ENCODE measurements at regions not wholly inside any gene's neighbourhood (a gene's known extent, or its start where the extent isn't known, plus 50 kb on each side); places are given as distances from the start of the nearest gene placed in this dataset.
A peak's percentile ranks its signal among the peaks of the same experiment; 100 is the strongest.

DNA sequence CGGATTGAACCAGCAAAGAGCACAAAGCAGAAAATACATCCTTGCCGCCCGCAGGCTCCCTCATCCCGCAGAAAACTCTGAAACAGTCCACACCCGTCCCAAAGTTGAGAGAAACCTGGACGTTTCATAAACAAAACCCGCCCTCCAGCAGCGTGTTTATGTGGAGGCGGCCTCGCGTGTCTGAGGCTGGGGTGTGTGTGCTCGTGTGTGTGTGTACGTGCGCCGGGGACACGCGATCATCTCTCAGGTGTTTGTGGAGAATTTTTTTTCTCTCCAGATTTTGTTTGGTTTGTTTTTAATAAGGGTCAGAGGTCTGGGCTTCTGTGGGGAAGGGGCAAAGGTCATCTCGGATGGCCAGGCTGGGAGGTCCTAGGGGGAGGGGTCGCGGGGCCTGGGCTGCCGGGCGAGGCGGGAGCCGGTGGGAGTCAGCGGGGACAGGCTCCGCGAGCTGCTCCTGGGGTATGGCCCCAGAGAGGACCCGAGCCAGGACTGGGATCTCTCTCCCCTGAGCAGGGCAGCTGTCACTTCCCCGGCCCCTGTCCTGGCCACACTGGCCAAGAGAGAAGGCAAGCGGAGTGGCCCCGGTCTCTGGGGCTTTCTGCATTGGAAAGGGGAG lies 206.4 kb downstream of the C9orf50 start (continued):
- TF ChIP-seq, protein P1, sequence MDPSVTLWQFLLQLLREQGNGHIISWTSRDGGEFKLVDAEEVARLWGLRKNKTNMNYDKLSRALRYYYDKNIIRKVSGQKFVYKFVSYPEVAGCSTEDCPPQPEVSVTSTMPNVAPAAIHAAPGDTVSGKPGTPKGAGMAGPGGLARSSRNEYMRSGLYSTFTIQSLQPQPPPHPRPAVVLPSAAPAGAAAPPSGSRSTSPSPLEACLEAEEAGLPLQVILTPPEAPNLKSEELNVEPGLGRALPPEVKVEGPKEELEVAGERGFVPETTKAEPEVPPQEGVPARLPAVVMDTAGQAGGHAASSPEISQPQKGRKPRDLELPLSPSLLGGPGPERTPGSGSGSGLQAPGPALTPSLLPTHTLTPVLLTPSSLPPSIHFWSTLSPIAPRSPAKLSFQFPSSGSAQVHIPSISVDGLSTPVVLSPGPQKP (IDR thresholded peaks at IDR 0.05; ENCODE audit: borderline replicate concordance, low read depth, low read length), result no peak

DNA sequence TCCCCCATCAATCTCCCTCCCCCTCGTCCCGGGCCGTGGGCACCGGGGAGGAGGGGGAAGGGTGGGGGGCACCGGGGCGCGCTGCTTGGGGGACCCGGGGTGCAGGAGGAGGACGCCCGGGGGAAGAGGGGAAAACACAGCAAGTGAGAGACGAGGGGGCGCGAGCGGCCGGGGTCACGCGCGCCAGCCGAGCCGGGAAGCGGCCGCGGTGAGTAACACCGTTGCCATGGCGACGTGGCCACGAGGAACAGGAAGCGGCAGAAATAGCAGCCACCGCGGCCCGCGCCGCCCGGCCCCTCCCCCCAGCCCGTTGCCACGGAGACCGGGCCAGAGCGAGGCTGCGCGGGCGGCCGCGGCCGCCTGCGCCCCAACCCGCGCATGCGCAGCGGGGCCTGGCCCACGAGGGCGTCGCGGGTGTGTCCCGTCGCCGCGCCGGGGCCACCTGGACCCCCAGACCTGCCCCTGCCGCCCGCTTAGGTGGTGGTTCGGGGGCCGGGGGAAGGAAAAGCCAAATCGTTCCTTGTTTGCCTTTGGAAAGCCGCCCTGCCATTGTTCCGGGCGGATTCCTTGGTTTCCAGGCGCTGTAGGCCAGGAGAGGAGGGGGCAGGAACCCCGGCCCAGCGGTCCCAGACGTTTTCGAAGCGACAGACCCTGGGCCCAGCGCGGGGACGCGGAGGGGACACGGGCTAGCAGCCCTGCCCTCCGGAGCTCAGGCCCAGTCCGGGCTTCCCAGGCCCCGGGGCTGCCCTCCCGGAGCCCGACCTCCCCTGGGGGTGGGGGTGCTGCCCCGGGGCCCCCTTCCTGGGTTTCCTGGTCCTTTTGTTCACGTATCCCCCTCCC lies 207.1 kb downstream of the C9orf50 start:
- intact Hi-C loops (cut with micrococcal nuclease), result loop anchor here (2.0 kb wide), 2 partner anchors 69 to 239 kb away; no protein-coding TSS in a partner anchor
- H2AFZ ChIP-seq (replicated peaks; ENCODE audit: low read length, poor library complexity), result peak overlapping the region; percentile 95
- peak overlapping the region; percentile 97 for H2BK5ac ChIP-seq (ENCODE audit: low read depth, low read length, poor library complexity, severe bottlenecking)
- TF ChIP-seq RFX5 (IDR thresholded peaks at IDR 0.05; ENCODE audit: low read depth, low read length) (no peak), RAD21 (IDR thresholded peaks at IDR 0.05; ENCODE audit: low read length) (no peak; the same call in 1 of the 2 replicates), MAZ (IDR thresholded peaks at IDR 0.05; ENCODE audit: borderline replicate concordance, low read depth, low read length) (peak; percentile 83; the same call in 1 of the 2 replicates), FOS (IDR thresholded peaks at IDR 0.05; ENCODE audit: low read depth, low read length) (peak; percentile 66), CHD1 (IDR thresholded peaks at IDR 0.05; ENCODE audit: low read depth, low read length) (no peak), NFE2L2 (IDR thresholded peaks at IDR 0.05; ENCODE audit: low read depth, low read length) (no peak)
- TF ChIP-seq, protein P2, sequence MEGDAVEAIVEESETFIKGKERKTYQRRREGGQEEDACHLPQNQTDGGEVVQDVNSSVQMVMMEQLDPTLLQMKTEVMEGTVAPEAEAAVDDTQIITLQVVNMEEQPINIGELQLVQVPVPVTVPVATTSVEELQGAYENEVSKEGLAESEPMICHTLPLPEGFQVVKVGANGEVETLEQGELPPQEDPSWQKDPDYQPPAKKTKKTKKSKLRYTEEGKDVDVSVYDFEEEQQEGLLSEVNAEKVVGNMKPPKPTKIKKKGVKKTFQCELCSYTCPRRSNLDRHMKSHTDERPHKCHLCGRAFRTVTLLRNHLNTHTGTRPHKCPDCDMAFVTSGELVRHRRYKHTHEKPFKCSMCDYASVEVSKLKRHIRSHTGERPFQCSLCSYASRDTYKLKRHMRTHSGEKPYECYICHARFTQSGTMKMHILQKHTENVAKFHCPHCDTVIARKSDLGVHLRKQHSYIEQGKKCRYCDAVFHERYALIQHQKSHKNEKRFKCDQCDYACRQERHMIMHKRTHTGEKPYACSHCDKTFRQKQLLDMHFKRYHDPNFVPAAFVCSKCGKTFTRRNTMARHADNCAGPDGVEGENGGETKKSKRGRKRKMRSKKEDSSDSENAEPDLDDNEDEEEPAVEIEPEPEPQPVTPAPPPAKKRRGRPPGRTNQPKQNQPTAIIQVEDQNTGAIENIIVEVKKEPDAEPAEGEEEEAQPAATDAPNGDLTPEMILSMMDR (conservative IDR thresholded peaks at IDR 0.05; ENCODE audit: low read depth, low read length), result no peak
- TF ChIP-seq, protein P3, sequence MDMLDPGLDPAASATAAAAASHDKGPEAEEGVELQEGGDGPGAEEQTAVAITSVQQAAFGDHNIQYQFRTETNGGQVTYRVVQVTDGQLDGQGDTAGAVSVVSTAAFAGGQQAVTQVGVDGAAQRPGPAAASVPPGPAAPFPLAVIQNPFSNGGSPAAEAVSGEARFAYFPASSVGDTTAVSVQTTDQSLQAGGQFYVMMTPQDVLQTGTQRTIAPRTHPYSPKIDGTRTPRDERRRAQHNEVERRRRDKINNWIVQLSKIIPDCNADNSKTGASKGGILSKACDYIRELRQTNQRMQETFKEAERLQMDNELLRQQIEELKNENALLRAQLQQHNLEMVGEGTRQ (IDR thresholded peaks at IDR 0.05; ENCODE audit: low read depth, low read length), result peak; percentile 85

More for the DNA sequence above, 207.1 kb downstream of the C9orf50 start:
- Histone ChIP-seq H3K27me3 (ENCODE audit: control insufficient read depth, insufficient read depth, low read length) (no peaks in the 10 kb centered on the region), H3K36me3 (ENCODE audit: control insufficient read depth, insufficient read depth, low read length) (no peaks in the 10 kb centered on the region), H3K4me1 (ENCODE audit: control insufficient read depth, insufficient read depth, low read length) (peaks cover 21% of the 10 kb centered on the region), H3K9me1 (ENCODE audit: insufficient read depth, low read length) (peaks cover 16% of the 10 kb centered on the region), H3K18ac (ENCODE audit: low read depth, low read length) (peak overlapping the region; percentile 90), H3K23ac (ENCODE audit: low read depth, low read length) (peak overlapping the region; percentile 86; the same call in 1 of the 2 replicates), H2BK20ac (ENCODE audit: low read depth, low read length) (peak overlapping the region; percentile 75), H4K5ac (ENCODE audit: low read depth, low read length) (peak overlapping the region; percentile 99), H3K27ac (ENCODE audit: insufficient read depth, low read length) (peak overlapping the region; percentile 99), H4K8ac (ENCODE audit: low read depth in 2 of 2, low read length in 2 of 2) (peak overlapping the region; percentile 100), H3K14ac (replicated peaks; ENCODE audit: low read depth, low read length) (peak overlapping the region; percentile 98), H3K56ac (ENCODE audit: extremely low read depth, insufficient read depth, low read length) (peak overlapping the region; percentile 94), H2AK5ac (ENCODE audit: low read depth, low read length) (peak overlapping the region; percentile 99), H2AK9ac (replicated peaks; ENCODE audit: low read depth, low read length, poor library complexity) (peak overlapping the region; percentile 100), H3K9me3 (ENCODE audit: control insufficient read depth, insufficient read depth, low read length) (no peaks in the 10 kb centered on the region; the same call in 1 of the 2 replicates), H3K4me2 (ENCODE audit: low read depth, low read length) (peak overlapping the region; percentile 83), H2BK15ac (ENCODE audit: low read depth, low read length) (peak overlapping the region; percentile 93; the same call in 2 of the 3 replicates), H3K9ac (ENCODE audit: low read depth, low read length) (peak overlapping the region; percentile 84), H3K79me1 (ENCODE audit: low read depth in 1 of 2, low read length in 2 of 2) (no peaks in the 10 kb centered on the region; a peak in 1 of 4 replicates), H4K20me1 (ENCODE audit: insufficient read depth, low read length) (no peaks in the 10 kb centered on the region), H3K4me3 (ENCODE audit: insufficient read depth, low read depth, low read length) (peak overlapping the region; percentile 32), H2BK120ac (ENCODE audit: low read depth, low read length) (peak overlapping the region; percentile 93), H4K91ac (ENCODE audit: insufficient read depth, low read depth, low read length) (peak overlapping the region; percentile 99), H3K4ac (ENCODE audit: low read depth, low read length) (peak overlapping the region; percentile 99)
- WGBS, 2 experiments (ENCODE audit: extremely low coverage in 2 of 2, insufficient read length in 1 of 2), result 2% methylated on average over 65 of the region's 84 CpGs; no CpG with 5 or more reads in 1 of the 2 experiments
- DNase-seq (peak; percentile 94), ATAC-seq (ENCODE audit: low read depth) (peak; percentile 92)
- in situ Hi-C loops (cut with MboI; ENCODE audit: low sequenced_read_pairs), result no loop called here
- ChIA-PET CTCF (no interaction called here), POLR2A (ENCODE audit: unreplicated experiment) (interaction anchor here (0.9 kb wide), 1 partner anchor 274 kb away, joined by 4 read pairs; no protein-coding TSS in a partner anchor)
- BruUV-seq (replicated peaks), result no TSS peak
- dilution Hi-C loops (cut with HindIII; ENCODE audit: low sequenced_read_pairs, unreplicated experiment), result no loop called here
